ENCODE measurements at regions not wholly inside any gene's neighbourhood (a gene's known extent, or its start where the extent isn't known, plus 50 kb on each side); places are given as distances from the start of the nearest gene placed in this dataset.

- H3K4me2 ChIP-seq = no peak overlapping the region
- POLR2A ChIA-PET = no interaction called here
- H3K27ac ChIP-seq = no peak overlapping the region
- H3K9me3 ChIP-seq = peaks cover 6% of the 10 kb centered on the region; the same call in 1 of the 3 replicates
- ATAC-seq = no peak
- 69% methylated on average over 1 of the region's 1 CpG for WGBS (ENCODE audit: missing lambda C conversion rate)
- H3K4me3 ChIP-seq = no peak overlapping the region
- CTCF ChIA-PET = no interaction called here
- H3K4me1 ChIP-seq = peaks cover 19% of the 10 kb centered on the region
- DNase-seq (ENCODE audit: low read depth in 1 of 2, low spot score in 1 of 2) = no peak
- TF ChIP-seq FOXS1 (CRISPR knock-in tag; IDR thresholded peaks at IDR 0.05) (no peak), FOSB (CRISPR knock-in tag; IDR thresholded peaks at IDR 0.05) (no peak), ATOH8 (CRISPR knock-in tag; IDR thresholded peaks at IDR 0.05; ENCODE audit: low read depth) (no peak), CTCF (IDR thresholded peaks at IDR 0.05) (no peak), CEBPB (IDR thresholded peaks at IDR 0.05) (no peak), CBX8 (IDR thresholded peaks at IDR 0.05) (no peak), NPAS2 (CRISPR knock-in tag; IDR thresholded peaks at IDR 0.05; ENCODE audit: borderline replicate concordance) (no peak), PHF8 (IDR thresholded peaks at IDR 0.05; ENCODE audit: borderline replicate concordance, low read depth) (no peak), RARB (CRISPR knock-in tag; IDR thresholded peaks at IDR 0.05) (no peak), BCL3 (IDR thresholded peaks at IDR 0.05) (no peak), KDM1A (IDR thresholded peaks at IDR 0.05; ENCODE audit: low read depth) (no peak), ZC3H11A (IDR thresholded peaks at IDR 0.05) (no peak), MAFK (IDR thresholded peaks at IDR 0.05; ENCODE audit: partially characterized antibody) (no peak)
- no peak for FAIRE-seq
These were observed 52.5 kb upstream of the CNIH3 start for GRCh38 chr1:224563666-224564065.

- ChIA-PET POLR2A (no interaction called here), CTCF (interaction anchor here (1.1 kb wide), 1 partner anchor 50 kb away, joined by 3 read pairs; no protein-coding TSS in a partner anchor)
- TF ChIP-seq RFX5 (IDR thresholded peaks at IDR 0.05) (no peak), JUN (IDR thresholded peaks at IDR 0.05) (no peak), POLR2A (IDR thresholded peaks at IDR 0.05; ENCODE audit: low read length) (no peak), NR3C1 (IDR thresholded peaks at IDR 0.05) (no peak), MAX (IDR thresholded peaks at IDR 0.05) (no peak), RCOR1 (IDR thresholded peaks at IDR 0.05; ENCODE audit: low read depth, low read length) (no peak), ZSCAN20 (CRISPR knock-in tag; IDR thresholded peaks at IDR 0.05) (no peak), CBX2 (IDR thresholded peaks at IDR 0.05; ENCODE audit: borderline replicate concordance, low read depth) (no peak), EHMT2 (IDR thresholded peaks at IDR 0.05; ENCODE audit: low read depth) (no peak), JUNB (IDR thresholded peaks at IDR 0.05) (no peak)
- peak; percentile 27 to 42; a peak in 3 of 6 replicates for ATAC-seq
- no peak for FAIRE-seq
- 57% methylated on average over 3 of the region's 3 CpGs for WGBS (ENCODE audit: missing lambda C conversion rate)
- no peak overlapping the region for H3K4me3 ChIP-seq
- H3K4me1 ChIP-seq = peaks cover 19% of the 10 kb centered on the region
- no peak for DNase-seq (ENCODE audit: low read depth in 1 of 2, low spot score in 1 of 2)
- H3K27ac ChIP-seq = peak overlapping the region; percentile 51 to 60
- H3K4me2 ChIP-seq = peak overlapping the region; percentile 55
- H3K9me3 ChIP-seq = peaks cover 6% of the 10 kb centered on the region; the same call in 1 of the 3 replicates
These were observed 51.5 kb upstream of the CNIH3 start for GRCh38 chr1:224564454-224565084.

Data from A549 (cell line).